ENCODE measurements at regions not wholly inside any gene's neighbourhood (a gene's known extent, or its start where the extent isn't known, plus 50 kb on each side); places are given as distances from the start of the nearest gene placed in this dataset.

GRCh38 chr13:112136095-112136494, 69.1 kb downstream of the SOX1 start:
- no peak for FAIRE-seq
- BruUV-seq (replicated peaks), result no TSS peak
- Histone ChIP-seq H3K27me3 (ENCODE audit: control insufficient read depth in 2 of 2, insufficient read depth in 2 of 2, low read length in 2 of 2) (no peaks in the 10 kb centered on the region), H3K4me2 (ENCODE audit: insufficient read depth, low read length) (no peak overlapping the region), H3K4me1 (ENCODE audit: control insufficient read depth, extremely low read depth, insufficient read depth, low read length) (no peaks in the 10 kb centered on the region), H3K9me1 (replicated peaks; ENCODE audit: control insufficient read depth, extremely low read depth, insufficient read depth, low read length) (no peaks in the 10 kb centered on the region), H3K27ac (ENCODE audit: insufficient read depth, low read depth, low read length) (no peak overlapping the region), H2AFZ (ENCODE audit: low read depth, low read length) (no peak overlapping the region), H3K79me2 (ENCODE audit: control insufficient read depth, insufficient read depth, low read length) (no peaks in the 10 kb centered on the region), H4K20me1 (replicated peaks; ENCODE audit: control insufficient read depth, extremely low read depth, insufficient read depth, low read length) (no peaks in the 10 kb centered on the region), H3K4me3 (replicated peaks in 1 of 3; ENCODE audit: insufficient read depth in 1 of 3, low read depth in 1 of 3, low read length in 3 of 3) (no peak overlapping the region), H3K36me3 (ENCODE audit: control insufficient read depth in 2 of 2, extremely low read depth in 1 of 2, insufficient read depth in 2 of 2, low read length in 2 of 2) (no peaks in the 10 kb centered on the region), H3K9ac (replicated peaks; ENCODE audit: extremely low read depth, insufficient read depth, low read length) (no peak overlapping the region), H3K9me3 (replicated peaks; ENCODE audit: control insufficient read depth, insufficient read depth, low read length) (no peaks in the 10 kb centered on the region)
- intact Hi-C loops (cut with micrococcal nuclease), result no loop called here
- no peak for DNase-seq (ENCODE audit: low read depth, low spot score)
- TF ChIP-seq POLR2A (IDR thresholded peaks at IDR 0.05; ENCODE audit: low read depth, low read length) (no peak), JUN (IDR thresholded peaks at IDR 0.05; ENCODE audit: borderline replicate concordance, insufficient read depth, insufficient read length, low read depth) (no peak), CTCF (IDR thresholded peaks at IDR 0.05; ENCODE audit: extremely low read depth in 1 of 2, insufficient read depth in 1 of 2, low read depth in 1 of 2, low read length in 2 of 2) (no peak), FOS (IDR thresholded peaks at IDR 0.05; ENCODE audit: borderline replicate concordance, insufficient read depth, low read length) (no peak), MYC (IDR thresholded peaks at IDR 0.05; ENCODE audit: low read depth, low read length) (no peak), MAX (IDR thresholded peaks at IDR 0.05; ENCODE audit: insufficient read depth, insufficient read length) (no peak), EZH2 (IDR thresholded peaks at IDR 0.05; ENCODE audit: borderline replicate concordance, low read depth, low read length, severe bottlenecking) (no peak), GATA2 (IDR thresholded peaks at IDR 0.05; ENCODE audit: insufficient read depth, insufficient read length, low read depth, low read length) (no peak), POLR2AphosphoS5 (IDR thresholded peaks at IDR 0.05; ENCODE audit: insufficient read depth, low read depth, low read length) (no peak)
- dilution Hi-C loops (cut with MboI; ENCODE audit: extremely low pct_ligation_motif_present, low sequenced_read_pairs), result no loop called here
- CTCF ChIA-PET, result no interaction called here
- POLR2A ChIA-PET, result no interaction called here
